ENCODE measurements at regions not wholly inside any gene's neighbourhood (a gene's known extent, or its start where the extent isn't known, plus 50 kb on each side); places are given as distances from the start of the nearest gene placed in this dataset.
A peak's percentile ranks its signal among the peaks of the same experiment; 100 is the strongest.

DNA sequence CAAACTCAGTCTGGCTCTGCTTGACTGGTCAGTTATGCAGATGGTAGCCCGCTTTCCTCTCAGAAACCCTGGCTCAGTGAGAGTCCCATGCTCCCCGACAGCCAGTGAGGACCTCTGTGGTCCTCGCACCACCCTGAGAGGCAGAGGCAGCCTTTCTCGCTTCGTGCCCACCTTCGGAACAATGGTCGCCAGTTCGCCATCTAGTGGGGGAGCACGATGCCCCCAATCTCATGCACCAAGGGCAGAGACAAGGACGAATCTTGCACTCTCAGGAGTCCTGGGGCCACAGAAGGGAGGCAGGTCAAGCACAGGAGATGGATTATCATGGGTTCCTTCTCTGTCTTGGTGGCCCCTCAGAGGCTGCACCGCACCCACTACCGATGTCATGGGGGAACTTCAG, 75.2 kb downstream of the RHCG start:
- DNase-seq, result no peak

GRCh38 chr15:89419370-89419984, 76.9 kb downstream of the RHCG start:
- DNase-seq, result peak; percentile 46

DNA sequence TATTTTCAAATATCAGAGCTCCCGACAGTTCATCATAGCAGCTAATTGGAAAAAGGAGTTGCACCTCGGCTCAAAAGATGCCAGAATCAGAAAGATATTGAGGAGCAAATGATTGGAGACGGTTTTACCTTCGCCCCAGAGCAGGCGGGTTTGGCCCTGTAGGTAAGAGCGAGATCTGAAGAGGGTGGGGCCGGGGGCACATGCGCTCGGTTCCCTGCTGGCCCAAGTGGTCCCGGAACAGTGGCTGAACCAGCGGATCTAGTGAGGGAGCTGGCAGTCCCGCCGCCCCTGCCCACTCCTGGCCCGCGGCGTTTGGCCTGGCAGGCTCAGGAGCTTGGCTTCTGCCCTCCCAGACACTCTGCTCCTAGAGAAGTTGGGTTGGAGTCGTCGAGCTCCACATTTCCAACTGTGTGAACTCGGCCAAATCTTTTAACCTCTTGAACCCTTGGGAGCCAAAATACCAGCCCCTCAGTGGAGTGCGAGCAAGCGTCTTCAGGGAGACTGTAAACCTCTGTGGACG, 79.1 kb downstream of the RHCG start:
- no peak for DNase-seq

GRCh38 chr15:89416339-89417183, 79.8 kb downstream of the RHCG start:
- DNase-seq, result peak; percentile 73

- no peak for DNase-seq
Observed at GRCh38 chr15:89414571-89414970, 79.9 kb upstream of the POLG start.

GRCh38 chr15:89413877-89414276, 79.3 kb upstream of the POLG start:
- DNase-seq, result no peak

DNA sequence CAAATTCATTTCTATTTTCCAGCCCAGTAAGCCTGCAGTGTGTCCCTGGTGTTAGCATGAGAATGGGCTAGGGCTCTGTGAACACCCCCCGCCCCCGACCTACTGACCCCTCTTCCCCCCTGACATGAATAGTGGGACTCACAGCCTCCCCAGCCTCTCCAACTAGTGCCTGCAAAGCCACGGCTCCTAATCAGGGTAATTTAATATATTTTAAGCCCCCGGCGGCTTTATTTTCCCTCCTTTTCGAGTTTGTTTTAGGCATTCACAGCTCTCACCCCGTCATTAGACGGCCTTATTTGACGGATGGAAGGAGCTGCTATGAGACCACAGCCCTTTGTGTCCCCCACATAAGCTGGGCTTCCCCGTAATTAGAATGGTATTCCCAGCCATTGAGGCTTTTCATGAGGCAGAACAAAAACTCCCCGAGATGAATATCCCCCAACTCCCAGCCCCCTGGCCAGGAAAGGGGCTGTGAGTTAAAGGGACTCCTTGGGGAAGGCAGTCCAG, 78.3 kb upstream of the POLG start:
- DNase-seq, result no peak

GRCh38 chr15:89410039-89410435, 75.4 kb upstream of the POLG start:
- no peak for DNase-seq

GRCh38 chr15:89409184-89410038, 74.8 kb upstream of the POLG start:
- DNase-seq, result no peak

DNA sequence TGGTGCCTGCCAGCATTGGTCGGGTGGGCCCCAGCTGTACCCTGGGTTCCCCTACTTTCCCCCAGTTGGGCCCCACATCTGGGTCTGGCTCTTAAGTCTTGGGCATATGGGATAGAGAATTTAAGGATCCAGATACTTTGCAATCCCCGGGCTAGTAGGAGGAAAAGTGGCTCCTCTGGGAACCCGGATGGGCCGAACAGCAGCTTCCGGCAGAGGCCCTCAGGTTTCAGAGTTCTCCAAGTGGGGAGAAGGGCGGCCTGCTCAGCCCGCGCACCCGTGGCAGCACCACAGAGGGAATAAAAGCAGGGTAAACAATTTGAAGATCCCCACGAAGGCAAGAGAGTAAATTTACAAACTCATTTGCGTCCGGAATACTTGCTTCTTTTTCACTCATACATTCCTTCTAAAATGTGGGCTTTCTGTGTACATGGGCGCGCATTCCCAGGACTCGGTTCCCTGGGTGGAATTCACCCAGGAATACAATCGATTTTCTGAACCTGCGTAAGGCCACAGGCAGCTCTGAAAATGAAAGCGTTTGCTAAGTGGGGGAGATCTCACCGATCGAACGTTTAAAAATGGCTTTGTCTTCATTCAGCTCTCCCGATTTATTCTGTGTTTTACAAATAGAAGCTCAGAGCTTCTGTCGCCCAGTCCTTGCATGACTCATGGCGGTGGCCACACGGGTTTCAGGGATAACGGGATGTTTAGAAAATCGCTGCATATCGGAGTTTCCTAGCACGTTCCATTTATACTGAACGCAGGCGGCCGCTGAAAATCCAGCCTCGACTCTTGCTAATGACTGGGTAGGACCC, 74.0 kb upstream of the POLG start:
- no peak for DNase-seq

- no peak for DNase-seq
Observed at GRCh38 chr15:89406940-89407607, 72.5 kb upstream of the POLG start.

GRCh38 chr15:89406218-89406939, 71.8 kb upstream of the POLG start:
- DNase-seq, result no peak

- DNase-seq, result no peak
Observed at GRCh38 chr15:89405494-89405893, 70.9 kb upstream of the POLG start.

DNA sequence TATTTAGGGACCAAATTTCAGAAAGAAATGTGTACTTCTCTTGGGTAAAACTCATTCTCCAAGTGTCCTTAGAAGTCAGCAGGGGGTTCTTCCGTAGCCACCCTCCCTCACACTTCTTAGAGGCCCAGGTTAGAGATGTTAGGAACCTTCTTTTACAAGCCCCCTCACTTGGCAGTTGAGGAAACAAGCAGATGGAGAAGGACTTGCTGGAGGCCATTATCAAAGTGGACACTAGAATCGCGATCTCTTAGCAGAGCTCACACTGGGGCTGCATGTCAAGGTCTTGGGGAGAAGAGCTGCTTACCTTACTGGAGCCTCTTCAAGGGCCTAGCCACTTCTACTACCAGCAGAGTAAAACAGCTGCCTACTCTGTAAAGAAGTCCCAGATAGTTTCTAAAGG, 69.4 kb upstream of the POLG start:
- no peak for DNase-seq

GRCh38 chr15:89402518-89402805, 67.8 kb upstream of the POLG start:
- DNase-seq, result no peak

DNA sequence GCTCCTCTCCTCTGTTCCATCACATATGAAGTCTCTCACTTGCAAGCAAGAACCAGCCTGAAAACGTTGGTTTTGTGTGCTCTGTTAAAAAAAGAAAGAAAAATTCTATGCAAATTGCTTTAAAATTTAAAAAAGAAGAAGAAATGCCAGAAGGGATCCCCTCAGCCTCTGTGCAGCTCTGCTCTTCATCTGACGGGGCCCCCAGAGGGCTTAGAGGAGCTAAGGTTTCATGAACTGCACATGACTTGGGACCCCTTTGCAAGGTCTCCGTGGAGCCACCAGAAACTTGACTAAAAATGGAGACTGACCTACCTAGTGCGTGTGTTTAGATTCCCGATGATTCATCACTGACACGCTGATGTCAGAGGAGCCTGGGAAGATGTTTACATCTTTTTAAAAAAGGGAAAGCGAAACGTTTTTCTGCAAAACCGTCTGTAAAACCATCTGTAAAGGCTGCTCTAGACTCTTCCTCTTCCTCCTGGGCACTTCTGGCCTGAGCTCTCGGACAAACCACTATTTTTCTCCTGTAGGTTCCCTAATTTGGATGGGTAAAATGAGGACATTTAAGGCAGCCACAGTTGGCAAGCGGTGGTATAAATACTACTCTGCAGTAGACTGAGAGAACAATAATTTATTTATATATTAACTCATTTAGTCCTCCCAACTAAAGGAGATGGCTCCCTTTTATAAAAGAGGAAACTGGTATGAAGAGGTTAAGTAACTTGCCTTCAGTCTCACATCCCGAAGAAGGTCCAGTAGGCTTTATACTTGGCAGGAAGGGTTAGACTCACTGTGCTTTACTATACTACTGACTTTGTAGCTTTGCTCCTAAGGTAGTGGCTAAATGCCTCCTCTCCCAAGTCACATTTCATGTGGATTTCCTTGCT, 67.2 kb upstream of the POLG start:
- DNase-seq, result no peak

- DNase-seq, result no peak
Observed at GRCh38 chr15:89400782-89401545, 66.3 kb upstream of the POLG start.

DNA sequence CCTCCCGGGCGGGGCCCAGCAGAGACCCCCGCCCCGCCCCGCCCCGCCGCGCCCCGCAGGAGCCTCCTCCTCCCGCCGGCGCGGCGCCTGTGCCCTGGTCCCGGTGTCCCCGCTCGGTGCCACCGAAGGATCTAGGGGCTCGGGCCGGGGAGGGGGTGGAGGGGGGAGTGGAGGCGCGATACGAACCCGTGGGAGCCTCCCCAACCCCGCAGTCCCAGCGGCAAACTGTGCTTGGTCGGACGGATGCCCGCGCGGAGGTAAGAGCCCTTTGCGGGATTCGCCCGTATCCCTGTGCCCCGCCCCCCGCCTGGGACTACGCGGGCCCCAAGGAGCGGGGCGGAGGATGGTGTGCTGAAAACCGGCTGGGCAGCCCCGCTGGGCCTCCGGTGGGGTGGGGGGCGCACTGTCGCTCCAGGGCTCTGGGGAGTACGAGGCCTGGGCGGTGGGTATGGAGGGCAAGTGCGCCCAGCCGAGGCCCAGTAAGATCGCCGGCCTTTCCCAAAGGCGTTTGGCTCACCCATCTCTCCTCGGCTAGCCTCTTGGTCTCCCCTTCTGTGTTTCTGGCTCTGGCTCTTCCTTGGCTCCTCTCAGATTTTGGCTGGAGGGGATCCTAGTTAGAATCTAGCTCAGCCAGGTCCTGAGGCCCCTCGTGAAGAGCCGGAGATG, 65.6 kb upstream of the POLG start:
- no peak for DNase-seq
